SU-DHL-6 (cell line): ENCODE measurements at regions not wholly inside any gene's neighbourhood (a gene's known extent, or its start where the extent isn't known, plus 50 kb on each side); places are given as distances from the start of the nearest gene placed in this dataset.

Experiments used
- H2AFZ ChIP-seq: fragments of 200-600 bp; sonication (generic); 2 replicates; pipeline ENCODE4 v1.6.1; 2014; ENCODE audit warnings: low read depth, mild to moderate bottlenecking, moderate library complexity, mixed read lengths, antibody characterized with exemption, low read length; ENCODE audit not compliant: severe bottlenecking
- H3F3A ChIP-seq: fragments of 200-600 bp; shearing (Covaris generic); 2 replicates; pipeline ENCODE4 v1.6.0; 2016; ENCODE audit warnings: antibody characterized with exemption, mild to moderate bottlenecking; ENCODE audit not compliant: insufficient read depth
- H3K27ac ChIP-seq: fragments of 200-600 bp; sonication (generic); 2 replicates; pipeline ENCODE4 v1.5.1; 2016; ENCODE audit warnings: low read depth, mild to moderate bottlenecking, low read length, moderate library complexity, mixed read lengths
- H3K27me3 ChIP-seq: fragments of 200-600 bp; sonication (generic), shearing (Covaris generic); 2 replicates; pipeline ENCODE4 v1.6.0; 2014; ENCODE audit warnings: mild to moderate bottlenecking, low read length
- H3K36me3 ChIP-seq: fragments of 200-600 bp; sonication (generic); 2 replicates; pipeline ENCODE4 v1.6.1; 2014; ENCODE audit warnings: mild to moderate bottlenecking, low read length, mixed read lengths
- H3K4me2 ChIP-seq: fragments of 300-600, 200-600 bp; shearing (Covaris generic), sonication (generic); 2 replicates; pipeline ENCODE4 v1.6.0; 2014; ENCODE audit warnings: low read length, low read depth, mild to moderate bottlenecking; ENCODE audit not compliant: poor library complexity, severe bottlenecking
- H3K4me3 ChIP-seq: fragments of 200-600 bp; sonication (generic); 2 replicates; pipeline ENCODE4 v1.5.1; 2014; ENCODE audit warnings: antibody characterized with exemption, low read length, mild to moderate bottlenecking, mixed read lengths; ENCODE audit not compliant: insufficient read depth, poor library complexity, severe bottlenecking
- H3K79me2 ChIP-seq: fragments of 200-600 bp; sonication (generic); 2 replicates; pipeline ENCODE4 v1.6.1; 2014; ENCODE audit warnings: mild to moderate bottlenecking, low read length, moderate library complexity; ENCODE audit not compliant: insufficient read depth
- H3K9ac ChIP-seq: fragments of 200-600 bp; sonication (generic); 2 replicates; pipeline ENCODE4 v1.7.0; 2014; ENCODE audit warnings: mild to moderate bottlenecking, low read length
- H3K9me2 ChIP-seq: fragments of 200-600 bp; sonication (generic); replicated peaks from 2 replicates; pipeline ENCODE4 v1.6.1; 2014; ENCODE audit warnings: low read length; ENCODE audit not compliant: insufficient read depth
- H3K9me3 ChIP-seq: fragments of 200-600 bp; sonication (generic); 2 replicates; pipeline ENCODE4 v1.6.1; 2014; ENCODE audit warnings: low read length, mixed read lengths; ENCODE audit not compliant: insufficient read depth
- H4K20me1 ChIP-seq: fragments of 200-600 bp; sonication (generic); 2 replicates; pipeline ENCODE4 v1.6.1; 2014; ENCODE audit warnings: low read depth, mild to moderate bottlenecking, antibody characterized with exemption, low read length, moderate library complexity, mixed read lengths
- CTCF ChIP-seq: fragments of 200-600 bp; sonication (generic); IDR thresholded peaks from one replicate; pipeline ENCODE4 v1.5.1; 2017; ENCODE audit warnings: antibody characterized with exemption, mild to moderate bottlenecking, low read length, moderate library complexity; ENCODE audit not compliant: insufficient read depth, poor library complexity, severe bottlenecking
- EZH2phosphoT487 ChIP-seq: fragments of 200-600 bp; sonication (generic), shearing (Covaris generic); conservative IDR thresholded peaks from 2 replicates; pipeline ENCODE4 v1.6.1; 2018; ENCODE audit warnings: mild to moderate bottlenecking, antibody characterized with exemption, low read length, moderate library complexity, mixed read lengths

DNA sequence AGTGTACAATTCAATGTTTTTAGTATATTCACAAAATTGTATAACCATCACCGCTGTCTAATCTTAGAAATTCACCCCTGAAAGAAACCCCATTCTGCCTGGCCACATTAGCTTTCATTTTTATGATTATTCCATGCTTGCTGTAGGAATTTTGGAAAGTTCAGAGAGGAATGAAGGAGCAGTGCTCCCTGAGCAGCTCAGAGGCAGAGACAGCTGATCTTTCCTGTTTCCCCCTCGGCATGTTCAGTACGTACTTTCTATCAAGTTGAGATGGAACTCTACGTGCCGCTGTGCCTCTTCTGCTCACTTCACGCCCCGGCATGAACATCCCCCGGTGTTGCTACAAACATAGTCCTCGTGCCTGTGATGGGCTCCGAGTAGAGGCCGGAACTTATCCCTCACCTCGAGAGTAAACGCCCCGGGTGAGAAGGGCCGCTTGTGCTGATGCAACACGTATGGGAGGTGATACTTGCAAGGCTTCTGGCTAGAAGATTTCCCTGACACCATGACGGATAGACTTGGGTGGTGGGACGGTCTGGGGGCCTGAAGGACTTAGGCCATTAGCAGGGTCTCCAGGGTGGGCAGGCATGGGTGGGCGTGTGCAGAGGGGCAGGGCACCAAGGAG lies 79.2 kb upstream of the CIBAR2 start:
- H3K27me3 ChIP-seq = no peaks in the 10 kb centered on the region

GRCh38 chr16:85192238-85193114 lies 80.2 kb upstream of the CIBAR2 start:
- Histone ChIP-seq H3K27me3 (no peaks in the 10 kb centered on the region), H3K9me3 (no peaks in the 10 kb centered on the region), H3K79me2 (no peaks in the 10 kb centered on the region), H3K9ac (no peak overlapping the region), H3K36me3 (no peaks in the 10 kb centered on the region), H3F3A (no peaks in the 10 kb centered on the region), H3K27ac (no peak overlapping the region), H2AFZ (no peak overlapping the region), H3K4me2 (no peak overlapping the region), H3K9me2 (no peaks in the 10 kb centered on the region), H3K4me3 (no peak overlapping the region), H4K20me1 (no peaks in the 10 kb centered on the region)
- TF ChIP-seq EZH2phosphoT487 (no peak), CTCF (no peak)

More for the DNA sequence above, 79.2 kb upstream of the CIBAR2 start:
- H3K9me3 ChIP-seq = no peaks in the 10 kb centered on the region
- H3K9ac ChIP-seq = no peak overlapping the region
- H3K4me2 ChIP-seq = no peak overlapping the region
- no peak overlapping the region for H3K4me3 ChIP-seq
- H3K27ac ChIP-seq = no peak overlapping the region
- H2AFZ ChIP-seq = no peak overlapping the region
- H3K9me2 ChIP-seq = no peaks in the 10 kb centered on the region
- no peaks in the 10 kb centered on the region for H3F3A ChIP-seq
- TF ChIP-seq EZH2phosphoT487 (no peak), CTCF (no peak)
- no peaks in the 10 kb centered on the region for H4K20me1 ChIP-seq
- no peaks in the 10 kb centered on the region for H3K36me3 ChIP-seq
- H3K79me2 ChIP-seq = no peaks in the 10 kb centered on the region

- Histone ChIP-seq H3K79me2 (no peaks in the 10 kb centered on the region), H3K9me2 (no peaks in the 10 kb centered on the region), H3K4me3 (no peak overlapping the region), H3K36me3 (no peaks in the 10 kb centered on the region), H2AFZ (no peak overlapping the region), H3K27me3 (no peaks in the 10 kb centered on the region), H4K20me1 (no peaks in the 10 kb centered on the region), H3F3A (no peaks in the 10 kb centered on the region), H3K27ac (no peak overlapping the region), H3K9me3 (no peaks in the 10 kb centered on the region), H3K9ac (no peak overlapping the region), H3K4me2 (no peak overlapping the region)
- no peak for TF ChIP-seq EZH2phosphoT487
- TF ChIP-seq CTCF = no peak
Measured at GRCh38 chr16:85193115-85193493, 80.8 kb upstream of the CIBAR2 start.
